ENCODE measurements at regions not wholly inside any gene's neighbourhood (a gene's known extent, or its start where the extent isn't known, plus 50 kb on each side); places are given as distances from the start of the nearest gene placed in this dataset.

DNA sequence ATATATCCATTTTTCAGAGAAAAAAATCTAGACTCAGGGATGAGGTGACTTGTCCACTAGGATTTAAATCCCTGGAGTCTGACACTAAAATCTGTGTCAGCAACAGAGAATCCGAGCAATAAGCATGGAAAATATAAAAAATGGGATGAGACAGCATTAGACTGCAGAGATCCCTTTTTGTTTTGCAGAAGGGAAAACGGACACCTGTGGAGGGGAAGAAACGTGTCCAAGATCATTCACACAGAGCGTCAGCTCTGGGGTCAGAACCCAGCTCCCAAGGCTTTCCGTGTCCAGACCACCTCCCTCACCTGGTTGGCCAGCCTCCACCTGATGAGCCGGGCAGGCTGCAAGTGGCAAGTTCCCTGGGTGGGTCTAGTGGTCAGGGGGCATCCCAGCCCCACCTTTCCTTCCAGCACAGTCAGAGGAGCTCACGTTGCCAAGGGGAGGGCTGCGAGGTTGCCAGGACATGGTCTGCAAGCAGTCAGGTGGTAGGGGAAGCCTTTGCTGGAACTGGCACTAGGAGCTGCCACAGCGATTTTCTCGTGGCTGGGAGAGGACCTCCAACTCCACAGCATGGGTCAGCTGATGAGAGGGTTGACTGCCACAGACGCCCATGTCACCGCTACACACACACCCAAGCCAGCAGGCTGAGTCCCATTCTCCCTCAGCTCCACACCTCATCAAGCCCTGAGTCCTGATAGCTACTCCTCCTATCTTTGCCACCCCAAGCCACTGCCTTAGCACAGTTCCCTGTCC lies 65.9 kb upstream of the CPLX2 start:
- DNase-seq (ENCODE audit: low read depth): no peak

DNA sequence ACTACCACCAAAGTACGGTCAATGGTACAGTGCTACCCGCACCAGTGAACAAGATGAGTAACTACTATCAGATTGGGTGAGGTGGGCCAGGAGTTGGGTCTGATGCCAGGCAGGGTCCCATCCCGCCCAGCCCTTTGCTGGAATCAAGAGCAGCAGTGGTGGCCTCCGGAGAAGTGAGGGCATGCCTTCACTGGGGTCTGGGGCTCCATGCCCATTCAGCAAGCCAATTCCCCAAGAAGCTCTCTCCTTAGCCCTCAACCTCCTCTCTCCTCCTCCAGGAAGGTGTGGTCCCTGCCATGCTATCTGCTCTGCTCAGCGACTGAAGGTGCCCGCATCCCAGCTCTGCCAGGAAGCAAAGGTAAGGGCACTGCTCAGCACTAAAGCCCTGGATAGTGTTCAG lies 62.7 kb upstream of the CPLX2 start:
- no peak for DNase-seq (ENCODE audit: low read depth)

DNA sequence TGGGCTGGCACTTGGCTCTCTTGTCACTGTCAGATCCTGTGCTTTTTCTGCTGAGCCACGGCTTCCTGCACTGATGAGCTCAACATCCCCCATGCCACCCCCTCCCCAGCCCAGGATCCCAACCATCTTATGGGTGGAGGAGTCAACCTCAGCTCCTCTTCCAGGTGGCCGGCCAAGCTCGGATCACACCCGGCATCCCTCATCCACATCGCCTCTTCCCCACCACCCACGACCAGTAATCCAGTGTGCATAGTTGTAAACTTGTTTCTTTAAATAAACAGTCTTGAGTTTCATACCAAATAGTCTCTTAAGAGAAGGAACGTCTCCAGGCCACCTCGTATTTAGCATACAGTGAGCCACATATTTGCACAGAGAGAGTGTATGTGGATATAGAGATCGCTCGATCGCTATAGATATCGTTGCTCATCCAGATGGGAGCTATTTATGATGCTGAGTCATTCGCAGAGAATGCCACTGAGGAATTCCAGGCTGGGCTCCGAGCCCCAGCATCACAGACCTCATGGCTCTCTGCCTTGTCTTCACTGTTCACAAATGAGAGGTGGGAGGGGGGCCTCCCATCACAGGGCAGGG lies 61.8 kb upstream of the CPLX2 start:
- no peak for DNase-seq (ENCODE audit: low read depth)

DNA sequence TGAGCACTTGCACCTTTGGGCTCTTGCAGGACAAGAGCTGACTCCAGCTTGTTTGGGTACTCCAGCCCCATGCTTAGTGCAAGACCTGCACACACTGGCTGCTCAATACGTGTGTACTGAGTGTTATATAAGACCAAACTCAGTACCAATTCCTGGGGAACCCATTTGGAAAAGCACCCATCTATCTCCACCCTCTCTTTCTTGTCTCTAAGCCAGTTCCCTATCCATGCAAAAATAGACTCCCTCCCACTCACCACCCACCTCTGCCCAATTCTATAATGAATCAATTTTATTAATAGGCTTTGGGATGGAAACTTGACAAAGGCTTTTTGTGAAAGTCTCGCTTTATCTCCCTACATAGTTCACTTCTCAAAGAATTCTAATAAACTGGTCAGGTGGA lies 60.9 kb upstream of the CPLX2 start:
- no peak for DNase-seq (ENCODE audit: low read depth)

DNA sequence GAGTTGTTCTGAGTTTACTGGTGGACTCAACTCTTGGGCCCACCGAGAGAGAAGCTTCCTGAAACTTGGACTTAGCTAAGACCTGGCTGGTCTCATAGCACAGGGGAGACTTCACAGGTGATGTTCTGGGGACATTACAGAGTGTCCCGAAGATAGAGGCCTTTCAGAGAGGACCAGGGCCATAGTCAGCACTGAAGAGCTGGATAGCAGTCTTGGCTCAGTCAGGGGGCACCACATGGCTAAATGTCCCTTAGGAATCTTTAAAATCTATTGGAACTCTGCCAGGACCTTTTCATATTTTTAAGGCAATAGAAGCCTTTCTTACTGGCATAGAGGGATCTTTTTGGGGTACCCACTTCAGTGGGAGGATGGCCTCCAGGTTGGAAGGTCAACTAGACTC lies 59.8 kb upstream of the CPLX2 start:
- DNase-seq (ENCODE audit: low read depth): no peak

DNA sequence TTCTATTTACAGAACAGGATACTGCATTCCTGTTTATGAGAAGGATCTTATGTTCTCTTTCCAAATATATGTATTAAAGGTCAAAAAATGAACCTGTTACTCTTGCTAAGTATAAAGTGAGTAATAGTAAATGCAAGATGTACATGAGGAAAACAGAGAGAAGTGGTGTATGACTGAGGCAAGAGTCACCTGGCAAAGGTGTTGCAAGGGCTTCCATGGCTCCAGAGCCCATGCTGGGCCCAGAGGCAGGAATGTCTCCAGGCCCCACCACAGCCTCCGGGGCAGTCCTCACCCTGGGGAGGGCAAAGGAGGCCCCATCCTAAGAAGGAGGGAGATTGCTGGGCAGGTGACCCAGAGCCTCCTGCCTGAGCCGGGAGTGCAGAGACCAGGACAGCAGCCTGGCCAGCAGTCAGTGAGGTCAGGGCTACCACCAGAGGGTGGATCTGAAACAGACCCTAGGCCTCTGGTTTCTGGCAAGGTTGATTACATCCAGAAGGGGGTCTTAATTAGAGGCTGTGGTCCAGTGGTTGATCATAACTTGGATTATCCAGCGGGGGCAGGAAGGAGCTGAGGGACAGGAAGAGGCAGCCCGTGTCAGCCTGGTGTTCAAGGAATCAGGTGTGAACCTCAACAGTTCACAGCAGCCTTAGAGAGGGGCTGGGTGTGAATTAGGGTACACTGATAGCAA lies 57.3 kb upstream of the CPLX2 start:
- DNase-seq (ENCODE audit: low read depth): no peak

DNA sequence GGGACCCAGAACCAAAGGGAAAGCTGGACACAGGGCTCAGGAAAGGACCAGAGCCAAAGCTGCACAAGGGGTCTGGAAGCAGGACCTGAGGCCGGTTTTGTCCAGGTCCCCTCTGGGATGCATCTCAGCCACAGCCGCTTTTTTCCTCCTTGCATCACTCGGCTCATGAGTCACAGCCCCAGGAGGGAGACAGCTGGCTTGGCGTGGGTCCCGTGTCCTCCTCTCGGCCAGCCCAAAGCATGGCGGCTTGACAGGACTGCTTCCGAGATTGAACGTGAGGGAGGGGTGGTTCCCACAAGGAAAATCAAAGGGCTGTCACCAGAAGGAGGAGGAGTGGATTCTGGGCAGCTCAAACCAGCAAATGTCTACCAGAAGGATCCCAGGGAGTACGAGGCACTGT lies 56.7 kb upstream of the CPLX2 start:
- no peak for DNase-seq (ENCODE audit: low read depth)

DNA sequence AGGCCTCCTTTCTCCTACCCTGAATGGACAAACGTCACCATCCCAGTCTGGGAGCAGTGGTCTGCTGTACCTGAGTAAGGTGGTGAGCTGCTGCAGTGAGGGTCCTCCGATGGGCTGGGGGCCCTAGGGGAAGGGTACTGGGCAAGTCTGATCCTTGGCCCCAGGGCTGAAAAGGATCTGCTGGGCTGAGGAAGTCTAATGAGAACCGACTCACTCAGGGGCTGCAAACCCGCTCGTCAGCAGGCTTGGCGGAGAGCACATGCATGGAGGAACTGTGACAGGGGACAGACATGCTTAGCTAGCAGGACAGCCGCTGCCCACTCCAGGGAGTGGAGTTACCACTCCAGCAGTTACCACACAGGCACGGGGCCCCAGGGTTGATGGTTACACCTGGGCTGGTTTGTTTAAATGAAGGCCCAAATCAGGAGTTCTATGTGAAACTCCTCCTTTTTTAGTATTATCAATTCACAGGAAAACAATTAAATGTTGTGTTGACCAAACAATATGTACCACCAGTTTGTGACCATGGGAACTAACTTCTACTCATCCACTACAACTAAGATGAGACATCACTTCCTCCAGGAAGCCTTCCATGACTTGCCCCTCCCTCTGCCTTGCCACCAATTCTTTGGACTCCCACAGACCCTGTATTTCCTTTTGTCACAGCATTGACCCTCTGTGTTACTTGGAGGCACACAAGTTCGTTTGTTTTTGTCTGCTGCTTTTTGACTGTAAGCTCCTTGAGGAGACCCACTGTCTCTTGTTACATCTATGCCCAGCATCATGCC lies 56.1 kb upstream of the CPLX2 start:
- no peak for DNase-seq (ENCODE audit: low read depth)

DNA sequence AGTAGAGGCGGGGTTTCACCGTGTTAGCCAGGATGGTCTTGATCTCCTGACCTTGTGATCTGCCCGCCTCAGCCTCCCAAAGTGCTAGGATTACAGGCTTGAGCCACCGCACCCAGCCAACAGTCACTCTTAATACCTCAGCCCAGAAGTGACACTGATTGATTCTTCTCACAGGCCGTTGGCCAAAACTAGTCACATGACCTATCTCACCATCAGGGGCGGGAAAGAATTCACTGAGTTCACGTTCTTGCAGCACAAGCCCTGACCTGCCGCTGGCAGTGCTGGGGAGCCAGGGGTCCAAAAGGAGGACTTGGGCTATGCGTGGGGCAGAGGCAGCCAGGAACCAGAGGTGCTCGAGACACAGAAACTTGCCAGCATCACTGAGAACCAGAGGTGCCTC lies 55.0 kb upstream of the CPLX2 start:
- no peak for DNase-seq (ENCODE audit: low read depth)

DNA sequence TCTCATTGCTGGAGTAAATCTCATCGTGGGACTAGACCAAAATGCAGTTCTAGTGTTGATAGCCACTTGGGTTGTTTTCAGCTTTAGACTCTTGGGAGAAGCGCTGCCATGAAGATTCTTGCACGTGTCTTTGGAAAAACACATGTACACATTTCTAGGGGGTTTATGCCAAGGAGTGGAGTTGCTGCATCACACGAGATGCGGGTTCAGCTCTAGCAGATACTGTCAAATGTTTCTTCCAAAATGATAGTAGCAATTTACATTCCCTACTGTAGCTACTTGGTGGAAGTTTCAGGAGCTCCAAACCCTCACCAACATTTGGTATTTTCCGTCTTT lies 52.3 kb upstream of the CPLX2 start:
- no peak for DNase-seq (ENCODE audit: low read depth)

DNA sequence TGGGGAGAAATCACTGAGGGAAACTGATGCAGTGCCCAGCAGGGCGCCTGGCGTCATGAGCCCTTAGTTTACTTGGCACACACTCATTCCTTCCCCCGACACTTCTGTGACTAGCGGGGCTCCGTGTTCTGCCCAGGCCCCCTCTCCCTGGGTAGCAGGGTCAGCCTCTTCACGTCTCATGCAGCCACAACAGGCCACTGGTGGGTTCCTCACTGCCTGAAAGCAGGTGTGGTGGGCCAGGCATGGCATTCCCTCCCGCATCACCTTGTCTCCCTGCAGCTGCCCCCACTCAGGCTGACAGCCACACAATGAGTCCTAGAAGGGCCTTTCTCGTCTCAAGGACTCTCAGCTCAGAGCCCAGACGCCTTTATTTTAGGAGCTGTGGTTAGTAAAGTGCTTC lies 51.1 kb upstream of the CPLX2 start:
- no peak for DNase-seq (ENCODE audit: low read depth)

Measured in stimulated activated CD8-positive, alpha-beta memory T cell treated with anti-CD3 and anti-CD28 coated beads, Interleukin-12 subunit alpha, Interleukin-12 subunit beta, amount 100 ng/mL, for 1 hour (primary cell).